Neuronal stem cell (in vitro differentiated cells): ENCODE measurements at regions not wholly inside any gene's neighbourhood (a gene's known extent, or its start where the extent isn't known, plus 50 kb on each side); places are given as distances from the start of the nearest gene placed in this dataset.
A peak's percentile ranks its signal among the peaks of the same experiment; 100 is the strongest.
"Not testable (repeated sequence)": the region's sequence is repeated elsewhere in the genome, so short reads cannot be mapped to it uniquely, and the experiment has no call there.

Experiments
- DNase-seq: peaks from one replicate; pipeline ENCODE4 v3.0.0-alpha.2; 2013; ENCODE audit warnings: low spot score
- H2AFZ ChIP-seq: one replicate; pipeline ENCODE4 v1.6.1; 2013; ENCODE audit warnings: mild to moderate bottlenecking, low read length, inconsistent platforms
- H2AK5ac ChIP-seq: 2 replicates; pipeline ENCODE4 v1.6.1; 2013; ENCODE audit warnings: low read depth, mild to moderate bottlenecking, inconsistent platforms, low read length, moderate library complexity, mixed read lengths
- H2BK120ac ChIP-seq: 2 replicates; pipeline ENCODE4 v1.6.1; 2013; ENCODE audit warnings: low read depth, mild to moderate bottlenecking, inconsistent platforms, low read length, moderate library complexity, mixed read lengths
- H2BK12ac ChIP-seq: one replicate; pipeline ENCODE4 v1.6.1; 2013; ENCODE audit warnings: low read length, inconsistent platforms
- H2BK15ac ChIP-seq: 2 replicates; pipeline ENCODE4 v1.6.1; 2013; ENCODE audit warnings: mild to moderate bottlenecking, low read length, inconsistent platforms, mixed read lengths
- H2BK5ac ChIP-seq: one replicate; pipeline ENCODE4 v1.6.1; 2013; ENCODE audit warnings: inconsistent platforms, mild to moderate bottlenecking, low read length, moderate library complexity
- H3K14ac ChIP-seq: one replicate; pipeline ENCODE4 v1.6.1; 2013; ENCODE audit warnings: low read length, inconsistent platforms
- H3K18ac ChIP-seq: 2 replicates; pipeline ENCODE4 v1.6.1; 2013; ENCODE audit warnings: low read length, inconsistent platforms
- H3K23ac ChIP-seq: 2 replicates; pipeline ENCODE4 v1.6.1; 2013; ENCODE audit warnings: low read depth, mild to moderate bottlenecking, mixed read lengths, low read length, inconsistent platforms; ENCODE audit not compliant: poor library complexity
- H3K27ac ChIP-seq: replicated peaks from 3 replicates; pipeline ENCODE4 v1.5.1; 2013; ENCODE audit warnings: low read length, inconsistent platforms
- H3K27me3 ChIP-seq, 3 experiments: 2 replicates each; pipeline ENCODE4 v1.6.1; 2013; ENCODE audit warnings: low read length in 3 of 3, mild to moderate bottlenecking in 2 of 3, inconsistent platforms in 1 of 3, low read depth in 1 of 3, mixed read lengths in 1 of 3, moderate library complexity in 1 of 3; ENCODE audit not compliant: control insufficient read depth in 3 of 3, insufficient read depth in 3 of 3
- H3K36me3 ChIP-seq, 2 donors: replicated peaks in 1 of 2; 2 replicates each; pipeline ENCODE4 v1.6.1; 2013; ENCODE audit warnings: low read length in 2 of 2; ENCODE audit not compliant: control insufficient read depth in 2 of 2, insufficient read depth in 2 of 2
- H3K4ac ChIP-seq: 2 replicates; pipeline ENCODE4 v1.6.1; 2013; ENCODE audit warnings: inconsistent platforms, mild to moderate bottlenecking, low read length, moderate library complexity
- H3K4me1 ChIP-seq, 2 donors: 1 replicate in 1 of 2; 2 replicates in 1 of 2; pipeline ENCODE4 v1.6.1; 2013; ENCODE audit warnings: low read length in 2 of 2, low read depth in 1 of 2; ENCODE audit not compliant: control insufficient read depth in 2 of 2, insufficient read depth in 1 of 2
- H3K4me2 ChIP-seq: one replicate; pipeline ENCODE4 v1.6.1; 2013; ENCODE audit warnings: mild to moderate bottlenecking, low read length, inconsistent platforms; ENCODE audit not compliant: insufficient read depth, poor library complexity, severe bottlenecking
- H3K4me3 ChIP-seq, 2 donors: 2 replicates each; pipeline ENCODE4 v1.5.1; 2013; ENCODE audit warnings: low read length in 2 of 2, mild to moderate bottlenecking in 2 of 2, inconsistent platforms in 1 of 2, moderate library complexity in 1 of 2
- H3K79me1 ChIP-seq: one replicate; pipeline ENCODE4 v1.6.1; 2013; ENCODE audit warnings: low read depth, mild to moderate bottlenecking, inconsistent platforms, low read length, moderate library complexity
- H3K9ac ChIP-seq: one replicate; pipeline ENCODE4 v1.6.1; 2013; ENCODE audit warnings: mild to moderate bottlenecking, low read depth, low read length, inconsistent platforms; ENCODE audit not compliant: poor library complexity
- H3K9me3 ChIP-seq, 2 donors: replicated peaks in 1 of 2; 2 replicates each; pipeline versions ENCODE3 to v1.6.1; 2013; ENCODE audit warnings: low read length in 2 of 2, mild to moderate bottlenecking in 2 of 2, inconsistent platforms in 1 of 2, low read depth in 1 of 2, mixed read lengths in 1 of 2, moderate library complexity in 1 of 2; ENCODE audit not compliant: control insufficient read depth in 2 of 2, insufficient read depth in 1 of 2
- H4K8ac ChIP-seq: one replicate; pipeline ENCODE4 v1.6.1; 2013; ENCODE audit warnings: low read depth, mild to moderate bottlenecking, inconsistent platforms, low read length, moderate library complexity
- H4K91ac ChIP-seq: one replicate; pipeline ENCODE4 v1.6.1; 2013; ENCODE audit warnings: low read length, low read depth, mild to moderate bottlenecking, inconsistent platforms; ENCODE audit not compliant: poor library complexity
- WGBS, 2 donors: extraction: QIAGEN DNeasy Blood & Tissue Kit; methylation state at CpG; one replicate each; pipeline ENCODE4 v1.1.7; 2013; ENCODE audit warnings: missing lambda C conversion rate in 2 of 2, mixed read lengths in 1 of 2; ENCODE audit not compliant: insufficient read length in 2 of 2, insufficient replicate concordance in 1 of 2; ENCODE audit errors: extremely low coverage in 2 of 2; 5-methylcytosine and 5-hydroxymethylcytosine counted together

- Histone ChIP-seq H3K18ac (no peak overlapping the region), H4K8ac (no peak overlapping the region), H3K36me3 (no peaks in the 10 kb centered on the region), H3K79me1 (no peaks in the 10 kb centered on the region), H2BK12ac (no peak overlapping the region), H2AK5ac (no peak overlapping the region), H4K91ac (no peak overlapping the region), H3K4me1 (no peaks in the 10 kb centered on the region), H3K4ac (no peak overlapping the region), H3K27me3 (no peaks in the 10 kb centered on the region), H3K9me3 (peaks cover 0 to 2% of the 10 kb centered on the region in 2 donors), H3K9ac (no peak overlapping the region), H3K23ac (no peak overlapping the region), H2BK15ac (no peak overlapping the region), H3K14ac (no peak overlapping the region), H2BK5ac (no peak overlapping the region), H3K4me2 (no peak overlapping the region), H2BK120ac (no peak overlapping the region), H3K27ac (no peak overlapping the region), H2AFZ (no peak overlapping the region), H3K4me3 (no peak overlapping the region)
- no peak for DNase-seq
- WGBS, 2 donors: no CpG with 5 or more reads among the region's 2 CpGs
These were observed 107.9 kb upstream of the PLEKHG1 start for GRCh38 chr6:150491811-150492172.

- DNase-seq: no peak
- H2BK12ac ChIP-seq: no peak overlapping the region
- H3K4me3 ChIP-seq: no peak overlapping the region
- H3K4me1 ChIP-seq: no peaks in the 10 kb centered on the region
- H3K9ac ChIP-seq: no peak overlapping the region
- no peaks in the 10 kb centered on the region for H3K27me3 ChIP-seq
- no peak overlapping the region for H3K4ac ChIP-seq
- H3K18ac ChIP-seq: no peak overlapping the region
- peak overlapping the region; percentile 26 for H2AK5ac ChIP-seq
- no peaks in the 10 kb centered on the region for H3K79me1 ChIP-seq
- H2BK15ac ChIP-seq: no peak overlapping the region
- H3K23ac ChIP-seq: no peak overlapping the region
- no peak overlapping the region for H2AFZ ChIP-seq
- WGBS, 2 donors: no CpG with 5 or more reads among the region's 2 CpGs
- H3K4me2 ChIP-seq: no peak overlapping the region
- no peak overlapping the region for H4K8ac ChIP-seq
- H3K9me3 ChIP-seq: peaks cover 0 to 2% of the 10 kb centered on the region in 2 donors
- H3K14ac ChIP-seq: no peak overlapping the region
- H3K27ac ChIP-seq: no peak overlapping the region
- no peak overlapping the region for H2BK5ac ChIP-seq
- no peaks in the 10 kb centered on the region for H3K36me3 ChIP-seq
- H4K91ac ChIP-seq: no peak overlapping the region
- no peak overlapping the region for H2BK120ac ChIP-seq
These were observed 107.2 kb upstream of the PLEKHG1 start for GRCh38 chr6:150492507-150492906.

- Histone ChIP-seq H3K23ac (no peak overlapping the region), H3K4ac (no peak overlapping the region), H2BK120ac (no peak overlapping the region), H3K4me2 (no peak overlapping the region), H3K27ac (no peak overlapping the region), H3K14ac (no peak overlapping the region), H4K8ac (no peak overlapping the region), H3K4me3 (no peak overlapping the region), H3K9me3 (peaks cover 0 to 2% of the 10 kb centered on the region in 2 donors), H3K27me3 (no peaks in the 10 kb centered on the region), H3K79me1 (no peaks in the 10 kb centered on the region), H2AK5ac (peak overlapping the region; percentile 26), H3K36me3 (no peaks in the 10 kb centered on the region), H2BK15ac (no peak overlapping the region), H2BK5ac (no peak overlapping the region), H3K18ac (no peak overlapping the region), H4K91ac (no peak overlapping the region), H2AFZ (peak overlapping the region; percentile 10), H2BK12ac (no peak overlapping the region), H3K9ac (no peak overlapping the region), H3K4me1 (no peaks in the 10 kb centered on the region)
- no CpG with 5 or more reads among the region's 7 CpGs for WGBS, 2 donors
- no peak for DNase-seq
These were observed 106.7 kb upstream of the PLEKHG1 start for GRCh38 chr6:150492941-150493340.

- H3K18ac ChIP-seq, H2AFZ ChIP-seq, H3K4ac ChIP-seq, H2BK12ac ChIP-seq, H3K27me3 ChIP-seq, DNase-seq, H3K79me1 ChIP-seq, H2BK120ac ChIP-seq, H3K36me3 ChIP-seq, H2BK15ac ChIP-seq, H3K4me3 ChIP-seq, H2BK5ac ChIP-seq, H4K8ac ChIP-seq, H3K14ac ChIP-seq, H3K27ac ChIP-seq, H3K4me1 ChIP-seq, H3K4me2 ChIP-seq, H3K23ac ChIP-seq, H4K91ac ChIP-seq, H3K9ac ChIP-seq, H2AK5ac ChIP-seq, H3K9me3 ChIP-seq: not testable (repeated sequence)
- no CpG with 5 or more reads among the region's 2 CpGs for WGBS, 2 donors
These were observed 106.1 kb upstream of the PLEKHG1 start for GRCh38 chr6:150493552-150493951.
